Activated T-cell treated with anti-CD3 and anti-CD28 coated beads for 48 hours (primary cell): ENCODE measurements at regions not wholly inside any gene's neighbourhood (a gene's known extent, or its start where the extent isn't known, plus 50 kb on each side); places are given as distances from the start of the nearest gene placed in this dataset.

Experiments used
- DNase-seq: peaks from one replicate; pipeline ENCODE4 v3.0.0-alpha.2; 2020; ENCODE audit warnings: low read depth

GRCh38 chr16:86157616-86158247, 258.8 kb downstream of the IRF8 start:
- no peak for DNase-seq

GRCh38 chr16:86158688-86159360, 259.9 kb downstream of the IRF8 start:
- DNase-seq = no peak

- no peak for DNase-seq
These were observed 266.5 kb downstream of the IRF8 start for GRCh38 chr16:86165479-86165878.

- DNase-seq = no peak
These were observed 267.5 kb downstream of the IRF8 start for GRCh38 chr16:86166414-86166813.

- no peak for DNase-seq
These were observed 268.1 kb downstream of the IRF8 start for GRCh38 chr16:86167061-86167460.

- DNase-seq = no peak
These were observed 271.8 kb downstream of the IRF8 start for GRCh38 chr16:86170720-86171119.

GRCh38 chr16:86171329-86171728, 272.4 kb downstream of the IRF8 start:
- DNase-seq = no peak

GRCh38 chr16:86175816-86176215, 276.9 kb downstream of the IRF8 start:
- no peak for DNase-seq

GRCh38 chr16:86176462-86176861, 277.5 kb downstream of the IRF8 start:
- no peak for DNase-seq

- no peak for DNase-seq
These were observed 281.3 kb downstream of the IRF8 start for GRCh38 chr16:86180244-86180643.

GRCh38 chr16:86180780-86181179, 281.8 kb downstream of the IRF8 start:
- DNase-seq = no peak

- DNase-seq = no peak
These were observed 282.6 kb downstream of the IRF8 start for GRCh38 chr16:86181526-86181925.

- DNase-seq = no peak
These were observed 285.2 kb downstream of the IRF8 start for GRCh38 chr16:86184185-86184584.

GRCh38 chr16:86185089-86185488, 286.1 kb downstream of the IRF8 start:
- no peak for DNase-seq

- DNase-seq = no peak
These were observed 287.4 kb downstream of the IRF8 start for GRCh38 chr16:86186313-86186712.

GRCh38 chr16:86189934-86190333, 291.0 kb downstream of the IRF8 start:
- no peak for DNase-seq

- DNase-seq = no peak
These were observed 292.7 kb downstream of the IRF8 start for GRCh38 chr16:86191663-86192062.

GRCh38 chr16:86193528-86194193, 294.7 kb downstream of the IRF8 start:
- no peak for DNase-seq

- no peak for DNase-seq
These were observed 297.1 kb downstream of the IRF8 start for GRCh38 chr16:86195863-86196630.

GRCh38 chr16:86196687-86197391, 297.9 kb downstream of the IRF8 start:
- DNase-seq = no peak

- DNase-seq = no peak
These were observed 299.5 kb downstream of the IRF8 start for GRCh38 chr16:86198206-86199118.
